Renal cortical epithelial cell (primary cell): ENCODE measurements at regions not wholly inside any gene's neighbourhood (a gene's known extent, or its start where the extent isn't known, plus 50 kb on each side); places are given as distances from the start of the nearest gene placed in this dataset.

Experiments used
- DNase-seq: peaks from one replicate; pipeline ENCODE4 v3.0.0-alpha.2; 2011; ENCODE audit warnings: low read depth

GRCh38 chr7:22658031-22658430, 69.0 kb upstream of the IL6 start:
- DNase-seq = no peak

DNA sequence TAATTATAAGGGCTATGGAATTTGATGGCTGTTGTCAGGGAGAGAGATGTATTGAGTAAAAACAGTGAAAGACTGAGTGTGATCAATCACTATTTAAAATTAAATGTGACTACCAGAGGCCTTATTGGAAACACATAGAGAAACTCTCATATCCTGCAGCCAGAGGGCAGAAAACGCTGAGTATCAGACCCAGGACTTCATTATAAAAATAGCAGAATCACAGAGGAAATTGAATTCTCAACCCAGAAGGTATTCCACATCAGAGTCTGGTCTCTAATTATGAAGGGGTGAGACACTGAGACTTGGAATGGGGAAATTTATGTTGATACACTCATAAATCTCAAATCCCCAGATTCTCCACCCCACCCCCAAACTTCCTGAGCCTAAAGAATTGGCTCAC, 69.5 kb upstream of the IL6 start:
- DNase-seq = no peak

- DNase-seq = no peak
These were observed 71.2 kb upstream of the IL6 start for GRCh38 chr7:22655781-22656180.

DNA sequence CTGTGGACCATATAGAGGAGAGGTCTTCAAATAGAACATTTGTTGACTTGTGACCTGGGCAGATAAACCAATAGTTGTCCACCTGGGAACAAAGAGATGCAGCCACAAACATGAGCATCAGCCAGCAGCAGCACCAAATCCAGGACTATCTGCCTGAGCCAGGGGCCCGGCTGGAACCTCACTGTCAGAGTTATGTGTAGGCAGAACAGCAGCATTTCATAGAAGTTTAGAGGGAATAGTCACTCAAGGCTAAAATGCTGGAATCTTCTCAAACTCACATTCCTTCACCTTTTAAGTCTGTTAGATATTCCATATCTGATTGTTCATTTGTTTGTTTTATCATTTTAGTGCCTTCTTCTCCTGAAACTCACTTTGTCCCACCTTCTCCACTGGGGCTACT, 72.2 kb upstream of the IL6 start:
- no peak for DNase-seq

- DNase-seq = peak; percentile 33
These were observed 73.0 kb upstream of the IL6 start for GRCh38 chr7:22653951-22654350.

DNA sequence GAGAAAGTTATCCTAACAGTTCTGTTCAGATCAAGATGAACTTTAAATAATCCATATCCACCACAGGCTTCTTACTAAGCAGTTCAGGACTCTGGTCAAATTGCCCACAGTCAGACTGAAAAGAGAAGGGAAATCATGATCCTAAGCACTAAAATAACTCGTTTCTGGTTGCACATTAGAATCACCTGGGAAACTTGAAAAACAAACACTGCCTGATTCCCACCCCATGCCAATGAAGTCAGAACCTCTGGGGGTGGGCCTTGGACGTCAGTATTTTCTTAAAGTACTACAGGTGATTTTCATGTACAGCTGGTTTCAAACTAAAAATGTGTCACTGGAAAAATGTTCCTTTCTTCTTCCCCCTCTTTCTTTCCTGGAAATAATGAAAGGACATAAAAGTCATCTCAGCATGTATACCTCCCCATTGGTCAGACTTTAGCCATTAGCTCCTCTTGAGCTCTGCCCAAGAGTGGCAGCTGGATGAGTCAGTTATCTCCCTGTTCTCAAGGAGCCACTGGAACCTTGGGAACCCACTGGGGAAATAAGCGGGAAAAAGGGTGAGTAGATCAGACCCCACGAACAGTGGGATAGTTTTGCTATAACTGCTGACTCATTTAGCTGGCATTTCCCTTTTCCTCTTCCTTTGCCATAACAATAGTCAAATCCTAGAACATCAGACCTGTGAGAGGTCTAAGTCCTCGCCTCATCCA, 75.3 kb upstream of the IL6 start:
- peak; percentile 95 for DNase-seq

DNA sequence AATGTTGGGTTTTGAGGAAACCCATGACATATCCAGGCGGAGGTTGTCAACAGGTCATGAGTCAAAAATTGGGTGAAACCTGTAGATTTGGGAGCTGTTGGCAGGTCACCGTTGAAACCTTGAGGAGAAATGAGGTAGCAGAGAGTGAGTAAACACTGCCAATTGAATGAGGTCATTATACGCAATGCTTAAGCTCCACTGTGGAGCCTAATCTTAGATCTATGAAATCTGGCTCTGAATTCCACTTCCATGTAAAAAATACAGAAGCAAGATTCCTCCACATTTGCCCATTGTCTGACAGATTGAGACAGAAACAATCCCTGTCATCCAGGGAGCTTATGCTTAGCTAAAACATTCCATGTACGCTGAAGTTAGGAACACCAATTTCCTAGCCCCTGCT, 76.0 kb upstream of the IL6 start:
- no peak for DNase-seq

GRCh38 chr7:22649686-22650085, 77.3 kb upstream of the IL6 start:
- DNase-seq = no peak

DNA sequence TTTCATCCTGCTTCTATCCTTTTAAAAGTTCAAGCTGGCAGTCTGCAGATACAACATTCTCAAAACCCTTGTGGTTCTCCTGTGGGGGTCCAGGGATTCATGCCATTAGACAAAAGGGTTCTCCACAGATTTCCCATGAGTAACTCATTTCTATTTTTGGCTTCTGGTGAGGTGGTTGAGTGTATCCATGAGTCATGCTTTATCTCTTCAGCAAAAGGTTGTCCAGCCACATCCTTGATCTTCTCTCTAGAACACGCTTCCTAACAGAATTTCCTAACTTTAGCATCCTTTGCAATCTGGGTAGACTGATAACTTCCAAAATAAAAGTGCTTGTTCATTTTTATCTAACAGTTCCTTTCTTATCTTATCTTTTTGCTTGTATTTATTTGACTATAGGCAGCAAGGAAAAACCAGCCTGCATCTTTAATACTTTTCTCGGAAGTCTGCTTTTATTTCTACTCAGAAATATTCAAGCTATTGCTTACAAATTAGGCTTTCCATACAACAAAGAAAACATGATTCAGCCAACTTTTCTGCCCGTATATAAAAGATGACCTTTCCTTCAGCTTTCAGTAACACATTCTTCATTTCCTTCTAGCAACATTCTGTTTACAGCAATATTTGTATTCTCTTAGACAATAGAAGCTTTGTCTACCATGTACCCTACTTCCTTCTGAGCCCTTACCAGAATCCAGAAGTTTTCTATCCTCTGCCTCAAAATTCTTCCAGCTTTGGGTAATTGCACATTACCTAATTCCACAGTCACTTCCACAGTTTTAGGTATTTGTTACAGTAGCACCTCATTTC, 79.3 kb upstream of the IL6 start:
- DNase-seq = peak; percentile 92

DNA sequence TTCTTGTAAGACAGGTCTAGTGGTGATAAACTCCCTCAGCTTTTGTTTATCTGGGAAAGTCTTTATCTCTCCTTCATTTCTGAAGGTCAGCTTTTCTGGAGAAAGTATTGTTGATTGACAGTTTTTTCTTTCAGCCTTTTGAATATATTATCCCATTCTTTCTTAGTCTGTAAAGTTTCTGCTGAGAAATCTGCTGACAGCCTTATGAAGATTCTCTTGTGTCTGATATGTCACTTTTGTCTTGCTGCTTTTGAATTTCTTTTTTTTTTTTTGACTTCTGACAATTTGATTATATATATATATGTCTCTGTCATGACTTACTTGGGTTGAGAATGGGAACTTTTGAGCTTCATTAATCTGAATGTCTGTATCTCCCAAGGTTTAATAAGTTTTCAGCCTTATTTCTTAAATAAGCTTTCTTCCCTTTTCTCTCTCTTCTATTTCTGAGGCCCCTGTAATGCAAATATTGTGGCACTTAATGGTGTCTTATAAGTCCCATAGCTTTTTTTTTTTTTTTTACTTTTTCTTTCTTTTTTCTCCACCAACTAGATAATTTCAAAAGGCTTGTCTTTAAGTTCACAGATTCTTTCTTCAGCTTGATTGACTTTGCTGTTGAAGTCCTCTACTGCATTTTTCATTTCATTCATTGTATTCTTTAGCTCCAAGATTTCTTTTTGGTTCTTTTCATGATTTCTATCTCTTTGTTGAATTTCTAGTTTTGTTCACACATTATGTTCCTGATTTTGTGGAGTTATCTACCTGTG, 81.4 kb upstream of the IL6 start:
- no peak for DNase-seq

GRCh38 chr7:22642454-22642853, 84.5 kb upstream of the IL6 start:
- DNase-seq = no peak

DNA sequence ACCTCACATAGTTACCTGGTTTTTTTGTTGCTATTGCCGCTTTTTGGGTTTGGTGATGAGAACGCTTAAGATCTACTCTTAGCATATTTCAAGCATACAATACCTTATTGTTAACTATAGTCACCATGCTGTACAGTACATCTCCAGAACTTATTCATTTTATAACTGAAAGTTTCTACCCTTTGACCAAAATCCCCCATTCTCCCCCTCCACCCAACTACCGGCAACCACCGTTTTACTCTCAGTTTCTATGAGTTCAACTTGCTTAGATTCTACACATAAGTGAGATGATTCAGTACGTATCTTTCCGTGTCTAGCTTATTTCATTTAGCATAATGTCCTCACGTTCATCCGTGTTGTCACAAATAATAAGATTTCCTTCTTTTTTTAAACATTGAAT, 86.7 kb upstream of the IL6 start:
- no peak for DNase-seq

DNA sequence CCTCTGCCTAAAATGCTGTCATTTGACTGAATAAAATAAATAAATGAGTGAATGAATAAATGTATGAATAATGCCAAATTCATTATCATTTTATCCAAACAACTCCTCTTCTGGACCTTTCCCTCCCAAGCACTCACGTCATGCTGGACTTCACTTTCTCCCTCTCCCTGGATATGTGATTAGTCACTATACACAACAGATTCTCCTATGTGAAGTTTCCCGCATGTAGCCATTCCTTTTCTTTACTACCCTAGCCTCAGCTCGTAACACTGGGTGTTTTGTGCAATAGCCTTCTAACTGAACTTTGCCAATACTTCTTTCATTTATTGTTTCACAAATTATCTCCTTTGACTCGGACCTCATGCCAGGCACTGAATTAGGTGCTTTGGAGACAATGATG, 87.6 kb upstream of the IL6 start:
- no peak for DNase-seq

- DNase-seq = no peak
These were observed 91.7 kb upstream of the IL6 start for GRCh38 chr7:22635349-22635748.

DNA sequence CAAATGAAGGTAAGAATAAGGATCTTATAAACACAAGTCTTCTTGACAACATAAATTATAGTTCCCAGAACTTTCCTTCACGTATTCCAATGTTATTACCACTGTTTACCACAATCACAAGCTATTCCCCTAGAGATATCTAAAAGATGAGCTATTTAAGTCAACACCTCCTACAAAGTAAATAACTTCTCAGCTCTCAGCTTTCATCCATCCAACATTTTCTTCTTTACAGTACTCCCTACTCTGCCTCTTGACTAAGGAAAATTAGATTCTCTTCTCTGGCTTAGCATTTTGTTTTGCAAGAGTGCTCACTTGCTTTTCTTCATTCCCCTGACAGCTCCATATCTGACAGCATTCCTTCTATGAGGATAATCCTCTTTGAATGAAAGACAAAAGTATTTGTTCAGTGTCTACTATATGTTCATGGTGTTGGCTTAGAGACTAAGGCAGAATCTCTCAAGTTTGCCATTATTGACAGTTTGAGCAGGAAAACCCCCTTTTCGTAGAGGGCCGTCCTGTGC, 93.0 kb upstream of the IL6 start:
- no peak for DNase-seq

DNA sequence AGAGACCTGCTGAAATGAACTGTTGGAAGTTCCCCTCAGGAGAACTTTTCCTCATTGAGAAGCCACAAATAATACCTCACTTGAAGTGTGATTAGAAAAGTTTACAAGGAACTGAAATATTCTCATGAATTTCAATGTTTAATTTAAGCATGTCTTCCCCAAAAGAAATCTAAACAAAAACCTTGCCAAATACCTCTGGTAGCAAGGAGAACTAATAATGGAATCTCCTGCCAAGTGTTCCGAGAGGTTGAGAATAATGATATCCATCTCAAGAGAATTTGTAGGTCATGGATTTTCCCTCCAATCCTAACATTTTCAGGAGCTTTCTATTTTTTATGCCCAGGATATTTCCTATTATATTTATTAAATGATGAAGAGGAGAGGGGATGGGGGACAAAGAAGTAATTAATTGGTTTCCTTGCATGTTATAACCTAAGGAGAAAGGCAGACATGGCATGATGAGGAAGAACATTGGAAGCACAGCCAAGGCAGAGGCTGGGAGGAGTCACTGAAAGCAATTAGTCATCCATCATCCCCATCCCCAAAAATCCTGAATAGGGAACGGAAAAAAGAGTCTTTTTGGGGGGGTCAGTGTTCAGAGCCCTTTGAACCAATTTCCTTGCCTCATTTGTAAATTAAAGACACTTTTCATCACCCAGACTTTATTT, 93.6 kb upstream of the IL6 start:
- no peak for DNase-seq

DNA sequence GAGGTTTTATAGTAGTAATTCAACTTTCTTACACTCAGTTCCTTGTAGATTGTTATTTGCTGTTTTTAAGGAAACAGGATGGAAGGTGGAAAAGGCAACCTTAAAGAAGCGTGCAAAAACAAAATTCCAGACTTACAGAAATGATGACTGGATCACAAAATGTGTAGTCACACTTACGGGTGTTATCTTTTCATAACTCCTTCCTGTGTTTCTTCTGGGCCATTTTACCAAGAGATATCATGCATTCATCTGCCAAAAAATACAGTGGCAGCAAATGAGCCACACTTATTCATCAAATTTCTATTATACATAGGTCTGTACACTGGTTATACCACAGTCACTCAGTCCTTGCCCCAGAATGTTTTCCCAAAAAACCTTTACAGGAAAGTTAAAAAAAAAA, 94.3 kb upstream of the IL6 start:
- DNase-seq = no peak

GRCh38 chr7:22631730-22632129, 95.3 kb upstream of the IL6 start:
- no peak for DNase-seq

GRCh38 chr7:22630069-22630468, 96.9 kb upstream of the IL6 start:
- DNase-seq = peak; percentile 38

DNA sequence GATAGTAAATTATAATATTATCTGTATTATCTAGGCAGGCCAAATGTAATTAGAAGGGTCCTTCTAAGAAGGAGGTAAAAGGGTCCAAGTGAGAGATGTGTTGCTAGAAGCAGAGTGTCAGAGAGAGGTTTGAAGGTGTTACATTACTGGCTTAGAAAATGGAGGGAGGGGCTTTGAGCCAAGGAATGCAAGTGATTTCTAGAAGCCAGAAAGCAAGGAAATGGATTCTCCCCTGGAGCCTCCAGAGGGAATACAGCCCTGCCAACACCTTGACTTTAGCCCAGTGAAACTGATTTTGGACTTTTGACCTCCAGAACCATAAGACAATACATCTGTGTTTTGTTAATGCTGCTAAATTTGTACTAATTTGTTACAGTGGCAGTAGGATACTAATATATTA, 97.9 kb upstream of the IL6 start:
- no peak for DNase-seq

GRCh38 chr7:22628112-22628511, 98.9 kb upstream of the IL6 start:
- DNase-seq = no peak

- DNase-seq = no peak
These were observed 99.9 kb upstream of the IL6 start for GRCh38 chr7:22627136-22627535.
